Upper lobe of left lung (tissue), 4 donors: ENCODE measurements at regions not wholly inside any gene's neighbourhood (a gene's known extent, or its start where the extent isn't known, plus 50 kb on each side); places are given as distances from the start of the nearest gene placed in this dataset.

Experiments used
- EP300 ChIP-seq, 4 donors: sonication (generic); formaldehyde crosslinking; IDR thresholded peaks; one replicate each; pipeline ENCODE4 v1.5.1; 2017; ENCODE audit warnings: antibody characterized with exemption in 4 of 4, control low read depth in 2 of 4
- POLR2A ChIP-seq, 4 donors: fragments of 450-650 bp; IDR thresholded peaks; one replicate each; pipeline ENCODE4 v1.5.1; 2016 to 2017; ENCODE audit warnings: antibody characterized with exemption in 4 of 4, mild to moderate bottlenecking in 2 of 4
- TF ChIP-seq, protein P1 (sequence below), 6 experiments: fragments of 450-650 bp in 4 of 6; fragments of 200-600 bp in 2 of 6; sonication (generic) in 2 of 6; IDR thresholded peaks; one replicate each; pipeline ENCODE4 v1.5.1; 2016 to 2019; ENCODE audit warnings: antibody characterized with exemption in 6 of 6

DNA sequence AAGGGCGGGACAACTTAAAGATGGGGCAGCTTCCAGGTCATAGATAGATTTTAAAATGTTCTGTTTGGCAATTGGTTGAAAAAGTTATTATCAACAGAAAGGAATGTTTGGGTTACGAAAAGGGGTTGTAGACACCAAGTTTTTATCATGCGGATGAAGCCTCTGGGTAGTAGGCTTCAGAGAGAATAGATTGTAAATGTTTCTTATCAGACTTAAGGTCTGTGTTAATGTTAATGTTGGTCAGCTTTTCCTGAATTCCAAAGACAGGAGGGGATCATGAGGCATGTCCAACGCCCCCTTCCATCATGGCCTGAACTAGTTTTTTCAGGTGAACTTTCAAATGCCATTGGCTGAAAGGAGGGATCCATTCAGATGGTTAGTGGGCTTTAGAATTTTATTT is 84.2 kb upstream of the KIF5B start:
- TF ChIP-seq, protein P1, sequence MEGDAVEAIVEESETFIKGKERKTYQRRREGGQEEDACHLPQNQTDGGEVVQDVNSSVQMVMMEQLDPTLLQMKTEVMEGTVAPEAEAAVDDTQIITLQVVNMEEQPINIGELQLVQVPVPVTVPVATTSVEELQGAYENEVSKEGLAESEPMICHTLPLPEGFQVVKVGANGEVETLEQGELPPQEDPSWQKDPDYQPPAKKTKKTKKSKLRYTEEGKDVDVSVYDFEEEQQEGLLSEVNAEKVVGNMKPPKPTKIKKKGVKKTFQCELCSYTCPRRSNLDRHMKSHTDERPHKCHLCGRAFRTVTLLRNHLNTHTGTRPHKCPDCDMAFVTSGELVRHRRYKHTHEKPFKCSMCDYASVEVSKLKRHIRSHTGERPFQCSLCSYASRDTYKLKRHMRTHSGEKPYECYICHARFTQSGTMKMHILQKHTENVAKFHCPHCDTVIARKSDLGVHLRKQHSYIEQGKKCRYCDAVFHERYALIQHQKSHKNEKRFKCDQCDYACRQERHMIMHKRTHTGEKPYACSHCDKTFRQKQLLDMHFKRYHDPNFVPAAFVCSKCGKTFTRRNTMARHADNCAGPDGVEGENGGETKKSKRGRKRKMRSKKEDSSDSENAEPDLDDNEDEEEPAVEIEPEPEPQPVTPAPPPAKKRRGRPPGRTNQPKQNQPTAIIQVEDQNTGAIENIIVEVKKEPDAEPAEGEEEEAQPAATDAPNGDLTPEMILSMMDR (IDR thresholded peaks at IDR 0.05), result no peak
- no peak for TF ChIP-seq POLR2A (IDR thresholded peaks at IDR 0.05)
- no peak for TF ChIP-seq EP300 (IDR thresholded peaks at IDR 0.05)
